ENCODE measurements at regions not wholly inside any gene's neighbourhood (a gene's known extent, or its start where the extent isn't known, plus 50 kb on each side); places are given as distances from the start of the nearest gene placed in this dataset.

GRCh38 chr18:22268641-22269128 lies 99.3 kb downstream of the GATA6 start:
- Histone ChIP-seq H3K9me3 (ENCODE audit: control insufficient read depth, insufficient read depth, low read length) (no peaks in the 10 kb centered on the region), H3K9ac (ENCODE audit: low read depth, low read length) (no peak overlapping the region), H3K36me3 (ENCODE audit: control insufficient read depth, insufficient read depth, low read length) (no peaks in the 10 kb centered on the region), H3K4me1 (ENCODE audit: control insufficient read depth, insufficient read depth, low read length) (no peaks in the 10 kb centered on the region), H3K27me3 (ENCODE audit: control insufficient read depth, insufficient read depth, low read length) (no peaks in the 10 kb centered on the region), H3K4me3 (ENCODE audit: low read depth, low read length) (no peak overlapping the region)

- no peaks in the 10 kb centered on the region for H3K9me3 ChIP-seq (ENCODE audit: control insufficient read depth, insufficient read depth, low read length)
- H3K4me3 ChIP-seq (ENCODE audit: low read depth, low read length), result no peak overlapping the region
- H3K27me3 ChIP-seq (ENCODE audit: control insufficient read depth, insufficient read depth, low read length), result no peaks in the 10 kb centered on the region
- no peaks in the 10 kb centered on the region for H3K4me1 ChIP-seq (ENCODE audit: control insufficient read depth, insufficient read depth, low read length)
- no peaks in the 10 kb centered on the region for H3K36me3 ChIP-seq (ENCODE audit: control insufficient read depth, insufficient read depth, low read length)
- H3K9ac ChIP-seq (ENCODE audit: low read depth, low read length), result no peak overlapping the region
Observed at GRCh38 chr18:22267697-22268096, 98.3 kb downstream of the GATA6 start.

GRCh38 chr18:22267225-22267624 lies 97.8 kb downstream of the GATA6 start:
- H3K4me3 ChIP-seq (ENCODE audit: low read depth, low read length), result no peak overlapping the region
- no peaks in the 10 kb centered on the region for H3K4me1 ChIP-seq (ENCODE audit: control insufficient read depth, insufficient read depth, low read length)
- no peaks in the 10 kb centered on the region for H3K27me3 ChIP-seq (ENCODE audit: control insufficient read depth, insufficient read depth, low read length)
- H3K9me3 ChIP-seq (ENCODE audit: control insufficient read depth, insufficient read depth, low read length), result no peaks in the 10 kb centered on the region
- H3K36me3 ChIP-seq (ENCODE audit: control insufficient read depth, insufficient read depth, low read length), result no peaks in the 10 kb centered on the region
- H3K9ac ChIP-seq (ENCODE audit: low read depth, low read length), result no peak overlapping the region

- Histone ChIP-seq H3K36me3 (ENCODE audit: control insufficient read depth, insufficient read depth, low read length) (no peaks in the 10 kb centered on the region), H3K9me3 (ENCODE audit: control insufficient read depth, insufficient read depth, low read length) (no peaks in the 10 kb centered on the region), H3K4me1 (ENCODE audit: control insufficient read depth, insufficient read depth, low read length) (no peaks in the 10 kb centered on the region), H3K27me3 (ENCODE audit: control insufficient read depth, insufficient read depth, low read length) (no peaks in the 10 kb centered on the region), H3K4me3 (ENCODE audit: low read depth, low read length) (no peak overlapping the region), H3K9ac (ENCODE audit: low read depth, low read length) (no peak overlapping the region)
Observed at GRCh38 chr18:22265838-22266237, 96.4 kb downstream of the GATA6 start.

- Histone ChIP-seq H3K27me3 (ENCODE audit: control insufficient read depth, insufficient read depth, low read length) (no peaks in the 10 kb centered on the region), H3K9me3 (ENCODE audit: control insufficient read depth, insufficient read depth, low read length) (no peaks in the 10 kb centered on the region), H3K36me3 (ENCODE audit: control insufficient read depth, insufficient read depth, low read length) (no peaks in the 10 kb centered on the region), H3K4me1 (ENCODE audit: control insufficient read depth, insufficient read depth, low read length) (no peaks in the 10 kb centered on the region), H3K9ac (ENCODE audit: low read depth, low read length) (no peak overlapping the region), H3K4me3 (ENCODE audit: low read depth, low read length) (no peak overlapping the region)
Observed at GRCh38 chr18:22260208-22260820, 90.9 kb downstream of the GATA6 start.

GRCh38 chr18:22257022-22257543 lies 87.7 kb downstream of the GATA6 start:
- Histone ChIP-seq H3K4me3 (ENCODE audit: low read depth, low read length) (no peak overlapping the region), H3K9ac (ENCODE audit: low read depth, low read length) (no peak overlapping the region), H3K9me3 (ENCODE audit: control insufficient read depth, insufficient read depth, low read length) (no peaks in the 10 kb centered on the region), H3K4me1 (ENCODE audit: control insufficient read depth, insufficient read depth, low read length) (no peaks in the 10 kb centered on the region), H3K36me3 (ENCODE audit: control insufficient read depth, insufficient read depth, low read length) (no peaks in the 10 kb centered on the region), H3K27me3 (ENCODE audit: control insufficient read depth, insufficient read depth, low read length) (no peaks in the 10 kb centered on the region)

- Histone ChIP-seq H3K36me3 (ENCODE audit: control insufficient read depth, insufficient read depth, low read length) (no peaks in the 10 kb centered on the region), H3K27me3 (ENCODE audit: control insufficient read depth, insufficient read depth, low read length) (no peaks in the 10 kb centered on the region), H3K9ac (ENCODE audit: low read depth, low read length) (no peak overlapping the region)
Observed at GRCh38 chr18:22254088-22254487, 84.7 kb downstream of the GATA6 start.

GRCh38 chr18:22253676-22254075 lies 84.3 kb downstream of the GATA6 start:
- H3K27me3 ChIP-seq (ENCODE audit: control insufficient read depth, insufficient read depth, low read length), result no peaks in the 10 kb centered on the region
- H3K9me3 ChIP-seq (ENCODE audit: control insufficient read depth, insufficient read depth, low read length), result no peaks in the 10 kb centered on the region

More at GRCh38 chr18:22254088-22254487, 84.7 kb downstream of the GATA6 start:
- no peak overlapping the region for H3K4me3 ChIP-seq (ENCODE audit: low read depth, low read length)
- no peaks in the 10 kb centered on the region for H3K4me1 ChIP-seq (ENCODE audit: control insufficient read depth, insufficient read depth, low read length)
- H3K9me3 ChIP-seq (ENCODE audit: control insufficient read depth, insufficient read depth, low read length), result no peaks in the 10 kb centered on the region

GRCh38 chr18:22253156-22253555 lies 83.8 kb downstream of the GATA6 start:
- no peaks in the 10 kb centered on the region for H3K4me1 ChIP-seq (ENCODE audit: control insufficient read depth, insufficient read depth, low read length)
- H3K4me3 ChIP-seq (ENCODE audit: low read depth, low read length), result no peak overlapping the region
- no peaks in the 10 kb centered on the region for H3K36me3 ChIP-seq (ENCODE audit: control insufficient read depth, insufficient read depth, low read length)
- no peaks in the 10 kb centered on the region for H3K9me3 ChIP-seq (ENCODE audit: control insufficient read depth, insufficient read depth, low read length)
- H3K9ac ChIP-seq (ENCODE audit: low read depth, low read length), result no peak overlapping the region
- no peaks in the 10 kb centered on the region for H3K27me3 ChIP-seq (ENCODE audit: control insufficient read depth, insufficient read depth, low read length)

More at GRCh38 chr18:22253676-22254075, 84.3 kb downstream of the GATA6 start:
- no peaks in the 10 kb centered on the region for H3K4me1 ChIP-seq (ENCODE audit: control insufficient read depth, insufficient read depth, low read length)
- H3K36me3 ChIP-seq (ENCODE audit: control insufficient read depth, insufficient read depth, low read length), result no peaks in the 10 kb centered on the region
- no peak overlapping the region for H3K4me3 ChIP-seq (ENCODE audit: low read depth, low read length)
- no peak overlapping the region for H3K9ac ChIP-seq (ENCODE audit: low read depth, low read length)

All from iPS-15b (cell line).